ENCODE measurements at regions not wholly inside any gene's neighbourhood (a gene's known extent, or its start where the extent isn't known, plus 50 kb on each side); places are given as distances from the start of the nearest gene placed in this dataset.
A peak's percentile ranks its signal among the peaks of the same experiment; 100 is the strongest.
"Not testable (repeated sequence)": the region's sequence is repeated elsewhere in the genome, so short reads cannot be mapped to it uniquely, and the experiment has no call there.

DNA sequence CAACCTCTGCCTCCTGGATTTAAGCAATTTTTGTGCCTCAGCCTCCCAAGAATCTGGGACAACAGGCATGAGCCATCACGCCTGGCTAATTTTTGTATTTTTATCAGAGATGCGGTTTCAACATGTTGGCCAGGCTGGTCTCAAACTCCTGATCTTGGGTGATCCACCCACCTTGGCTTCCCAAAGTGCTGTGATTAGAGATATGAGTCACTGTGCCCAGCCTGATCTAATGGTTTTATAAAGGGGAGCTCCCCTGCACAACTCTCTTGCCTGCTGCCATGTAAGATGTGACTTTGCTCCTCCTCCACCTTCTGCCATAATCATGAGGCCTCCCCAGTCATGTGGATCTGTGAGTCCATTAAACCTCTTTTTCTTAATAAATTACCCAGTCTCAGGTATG lies 107.5 kb upstream of the ALDH3B2 start:
- DNase-seq (ENCODE audit: low read depth, low spot score); H3K27me3 ChIP-seq (ENCODE audit: insufficient read depth, insufficient read length); H3K4me1 ChIP-seq (ENCODE audit: insufficient read depth, insufficient read length); H3K9ac ChIP-seq (ENCODE audit: insufficient read length, low read depth); H3K9me3 ChIP-seq (ENCODE audit: insufficient read depth, low read length); H3K4me3 ChIP-seq (ENCODE audit: insufficient read length, low read depth); H3K36me3 ChIP-seq (ENCODE audit: insufficient read depth, insufficient read length, low read length): not testable (repeated sequence)

DNA sequence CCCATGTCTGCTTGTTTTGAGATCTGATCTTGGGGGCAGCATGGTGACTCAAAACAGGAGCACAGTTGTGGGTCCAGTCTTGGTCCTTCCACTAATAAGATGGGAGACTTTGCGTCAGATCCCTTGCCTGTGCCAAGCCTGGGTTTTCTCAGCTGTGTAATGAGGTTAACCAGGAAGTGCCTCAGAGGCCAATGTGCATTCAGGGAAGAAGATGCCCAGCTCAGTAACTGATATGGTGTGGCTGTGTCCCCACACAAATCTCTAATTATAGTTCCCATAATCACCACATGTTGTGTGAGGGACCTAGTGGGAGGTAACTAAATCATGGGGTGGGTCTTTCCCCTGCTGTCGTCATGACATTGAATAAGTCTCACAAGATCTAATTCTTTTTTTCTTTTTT lies 107.1 kb upstream of the ALDH3B2 start:
- H3K9me3 ChIP-seq (ENCODE audit: insufficient read depth, low read length); H3K4me1 ChIP-seq (ENCODE audit: insufficient read depth, insufficient read length); H3K4me3 ChIP-seq (ENCODE audit: insufficient read length, low read depth); H3K36me3 ChIP-seq (ENCODE audit: insufficient read depth, insufficient read length, low read length); DNase-seq (ENCODE audit: low read depth, low spot score); H3K27me3 ChIP-seq (ENCODE audit: insufficient read depth, insufficient read length); H3K9ac ChIP-seq (ENCODE audit: insufficient read length, low read depth): not testable (repeated sequence)

DNA sequence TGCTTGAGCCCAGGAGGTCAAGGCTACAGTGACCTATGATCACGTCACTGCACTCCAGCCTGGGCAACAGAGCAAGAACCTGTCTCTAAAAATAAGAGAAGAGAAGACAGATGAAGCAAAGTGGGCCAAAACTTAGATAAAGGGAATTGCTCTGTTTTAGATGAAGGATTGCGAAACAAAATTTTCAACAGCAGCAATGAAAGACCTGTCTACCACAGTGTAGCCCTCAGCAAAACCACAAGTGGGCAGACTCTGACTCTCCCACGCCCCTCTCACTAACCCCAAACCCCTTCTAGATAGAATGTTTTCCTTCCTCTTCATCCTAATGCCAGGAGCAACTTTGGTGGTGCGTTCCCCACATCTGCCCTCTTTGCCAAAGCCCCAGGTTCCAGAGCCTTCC lies 105.6 kb upstream of the ALDH3B2 start:
- no peak for DNase-seq (ENCODE audit: low read depth, low spot score)
- TF ChIP-seq YY1 (IDR thresholded peaks at IDR 0.05; ENCODE audit: insufficient read depth, insufficient read length) (no peak), ZNF274 (IDR thresholded peaks at IDR 0.05; ENCODE audit: low read depth, low read length) (no peak), SUZ12 (IDR thresholded peaks at IDR 0.05; ENCODE audit: extremely low read depth, insufficient read depth, insufficient read length) (no peak)
- H3K4me1 ChIP-seq (ENCODE audit: insufficient read depth, insufficient read length), result peaks cover 2% of the 10 kb centered on the region
- H3K4me3 ChIP-seq (ENCODE audit: insufficient read length, low read depth), result no peak overlapping the region
- no peak overlapping the region for H3K9ac ChIP-seq (ENCODE audit: insufficient read length, low read depth)
- no peaks in the 10 kb centered on the region for H3K36me3 ChIP-seq (ENCODE audit: insufficient read depth, insufficient read length, low read length)
- no peaks in the 10 kb centered on the region; the same call in 1 of the 2 replicates for H3K9me3 ChIP-seq (ENCODE audit: insufficient read depth, low read length)
- peaks cover 4% of the 10 kb centered on the region for H3K27me3 ChIP-seq (ENCODE audit: insufficient read depth, insufficient read length)

DNA sequence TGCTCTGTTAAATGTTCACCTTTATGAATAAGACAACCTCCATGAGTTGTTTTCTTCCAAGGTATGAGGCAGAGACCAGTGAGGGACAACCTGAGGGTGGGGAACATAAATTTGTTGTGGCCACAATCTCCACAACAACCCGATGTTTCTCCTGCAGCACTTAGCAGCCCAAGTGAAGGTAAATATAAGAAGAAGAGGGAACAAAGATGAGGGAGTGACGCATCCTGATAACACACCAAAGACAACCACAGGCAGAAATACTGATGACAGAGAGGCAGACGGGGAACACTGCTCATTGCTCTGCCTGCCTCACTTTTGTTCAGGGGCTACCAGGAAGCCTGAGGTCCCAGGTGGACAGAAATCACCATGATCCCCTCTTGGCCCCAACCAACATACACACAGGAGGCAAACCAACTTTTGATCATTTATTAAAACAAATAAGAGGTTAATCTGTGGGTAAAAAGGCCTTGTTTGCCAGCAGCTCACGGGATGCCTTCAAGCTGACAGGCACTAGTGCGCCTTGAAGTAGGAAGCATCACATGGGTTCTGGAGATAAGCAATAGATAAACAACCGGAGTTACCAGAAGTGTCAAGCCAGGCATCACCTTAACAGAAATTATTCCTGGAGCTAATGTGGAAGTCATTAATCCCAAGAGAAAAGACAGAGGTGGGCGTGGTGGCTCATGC lies 104.9 kb upstream of the ALDH3B2 start:
- not testable (repeated sequence) for H3K36me3 ChIP-seq (ENCODE audit: insufficient read depth, insufficient read length, low read length); H3K9me3 ChIP-seq (ENCODE audit: insufficient read depth, low read length); H3K9ac ChIP-seq (ENCODE audit: insufficient read length, low read depth); DNase-seq (ENCODE audit: low read depth, low spot score); H3K4me1 ChIP-seq (ENCODE audit: insufficient read depth, insufficient read length); H3K4me3 ChIP-seq (ENCODE audit: insufficient read length, low read depth); H3K27me3 ChIP-seq (ENCODE audit: insufficient read depth, insufficient read length)

DNA sequence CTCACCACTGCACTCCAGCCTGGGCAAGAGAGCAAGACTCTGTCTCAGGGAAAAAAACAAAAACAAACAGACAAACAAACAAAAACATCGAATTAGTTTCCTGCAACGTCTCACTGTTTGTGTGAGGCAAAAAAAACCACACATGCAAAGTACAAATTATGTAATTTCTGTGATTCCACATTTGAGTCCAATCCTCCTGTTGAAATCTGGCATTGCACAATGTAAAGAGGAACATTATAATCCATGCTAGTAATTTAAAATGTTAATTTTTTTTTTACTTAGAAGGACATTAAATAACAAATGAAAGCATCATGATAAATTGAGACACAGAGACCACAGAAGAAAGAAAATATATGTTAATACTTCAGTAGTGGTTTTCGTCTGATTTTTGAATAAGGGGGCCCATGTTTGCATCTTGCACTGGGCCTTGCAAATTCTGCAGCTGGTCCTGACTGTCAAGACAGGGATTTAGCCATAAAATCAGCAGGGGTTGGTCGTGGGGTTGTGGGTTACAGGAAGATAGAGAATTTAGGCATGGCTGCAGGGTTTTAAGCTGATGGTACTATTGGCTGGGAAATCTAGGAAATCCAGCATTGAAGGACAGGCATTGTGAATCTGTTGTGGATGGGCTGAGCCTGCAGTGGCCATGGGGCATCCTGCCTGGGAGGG lies 102.6 kb upstream of the ALDH3B2 start:
- Histone ChIP-seq H3K9ac (ENCODE audit: insufficient read length, low read depth) (no peak overlapping the region), H3K27me3 (ENCODE audit: insufficient read depth, insufficient read length) (peaks cover 6% of the 10 kb centered on the region), H3K9me3 (ENCODE audit: insufficient read depth, low read length) (no peaks in the 10 kb centered on the region), H3K4me1 (ENCODE audit: insufficient read depth, insufficient read length) (peaks cover 2% of the 10 kb centered on the region), H3K4me3 (ENCODE audit: insufficient read length, low read depth) (no peak overlapping the region), H3K36me3 (ENCODE audit: insufficient read depth, insufficient read length, low read length) (no peaks in the 10 kb centered on the region)
- no peak for DNase-seq (ENCODE audit: low read depth, low spot score)
- TF ChIP-seq YY1 (IDR thresholded peaks at IDR 0.05; ENCODE audit: insufficient read depth, insufficient read length) (no peak), ZNF274 (IDR thresholded peaks at IDR 0.05; ENCODE audit: low read depth, low read length) (no peak), SUZ12 (IDR thresholded peaks at IDR 0.05; ENCODE audit: extremely low read depth, insufficient read depth, insufficient read length) (no peak)

DNA sequence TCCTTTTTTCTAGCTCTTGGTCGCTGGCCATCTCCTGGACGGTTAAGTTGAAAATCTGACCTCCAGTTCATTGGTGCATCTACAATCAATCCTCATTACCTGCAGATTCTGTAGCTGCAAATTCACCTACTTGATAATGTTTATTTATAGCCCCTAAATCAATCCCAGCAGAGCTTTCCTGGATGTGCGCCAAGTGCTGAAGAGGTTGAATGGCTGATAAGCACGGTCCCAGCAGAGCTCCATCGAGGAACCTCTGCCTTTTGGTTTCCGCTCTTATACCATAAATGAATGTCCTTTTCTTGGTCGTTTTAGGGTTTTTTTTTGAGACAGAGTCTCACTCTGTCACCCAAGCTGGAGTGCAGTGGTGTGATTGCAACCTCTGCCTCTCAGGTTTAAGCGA lies 99.8 kb upstream of the ALDH3B2 start:
- H3K27me3 ChIP-seq (ENCODE audit: insufficient read depth, insufficient read length); H3K4me1 ChIP-seq (ENCODE audit: insufficient read depth, insufficient read length); H3K4me3 ChIP-seq (ENCODE audit: insufficient read length, low read depth); DNase-seq (ENCODE audit: low read depth, low spot score); H3K9ac ChIP-seq (ENCODE audit: insufficient read length, low read depth); H3K9me3 ChIP-seq (ENCODE audit: insufficient read depth, low read length); H3K36me3 ChIP-seq (ENCODE audit: insufficient read depth, insufficient read length, low read length): not testable (repeated sequence)

DNA sequence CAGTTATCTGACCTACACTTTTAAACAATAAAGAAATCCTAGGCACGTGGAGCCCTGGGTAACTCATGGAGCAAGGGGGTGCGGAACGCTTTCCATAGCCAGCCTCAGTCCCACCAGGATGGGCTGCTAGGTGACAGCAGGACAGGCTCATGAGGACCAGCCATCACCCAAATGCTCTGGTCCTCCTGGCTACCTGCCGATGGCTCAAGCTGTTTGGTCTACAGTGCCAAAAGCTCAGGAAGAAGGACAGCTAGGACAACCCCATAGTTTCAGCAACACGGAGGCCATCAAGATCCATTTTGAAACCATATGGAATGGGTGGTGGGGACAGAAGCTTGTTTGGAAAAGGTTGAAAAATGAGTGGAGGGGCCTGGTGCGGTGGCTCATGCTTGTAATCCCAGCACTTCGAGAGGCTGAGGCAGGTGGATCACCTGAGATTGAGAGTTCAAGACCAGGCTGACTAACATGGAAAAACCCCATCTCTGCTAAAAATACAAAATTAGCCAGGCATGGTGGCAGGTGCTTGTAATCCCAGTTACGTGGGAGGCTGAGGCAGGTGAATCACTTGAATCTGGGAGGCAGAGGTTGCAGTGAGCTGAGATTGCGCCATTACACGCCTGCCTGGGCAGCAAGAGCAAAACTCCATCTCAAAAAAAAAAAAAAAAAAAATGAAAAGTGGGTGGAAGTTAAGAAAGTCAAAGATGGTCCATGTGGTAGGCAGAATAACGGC lies 93.7 kb upstream of the ALDH3B2 start:
- H3K4me1 ChIP-seq (ENCODE audit: insufficient read depth, insufficient read length); H3K9me3 ChIP-seq (ENCODE audit: insufficient read depth, low read length); H3K4me3 ChIP-seq (ENCODE audit: insufficient read length, low read depth); H3K27me3 ChIP-seq (ENCODE audit: insufficient read depth, insufficient read length); H3K9ac ChIP-seq (ENCODE audit: insufficient read length, low read depth); H3K36me3 ChIP-seq (ENCODE audit: insufficient read depth, insufficient read length, low read length); DNase-seq (ENCODE audit: low read depth, low spot score): not testable (repeated sequence)

DNA sequence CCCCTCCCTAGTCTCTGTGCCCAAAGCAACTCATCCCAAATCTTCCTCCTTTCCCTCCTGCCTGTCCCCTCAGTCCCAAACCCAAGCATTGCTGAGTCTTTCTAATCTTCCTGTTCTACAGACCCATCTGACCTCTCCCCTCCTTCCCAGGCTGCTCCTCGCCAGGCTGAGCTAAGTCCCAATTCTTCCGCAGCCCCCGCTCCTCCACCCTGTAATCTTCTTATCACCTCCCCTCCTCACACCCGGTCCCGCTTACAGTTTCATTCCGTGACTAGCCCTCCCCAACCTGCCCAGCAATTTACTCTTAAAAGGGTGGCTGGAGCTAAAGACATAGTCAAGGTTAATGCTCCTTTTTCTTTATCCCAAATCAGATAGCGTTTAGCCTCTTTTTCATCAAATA lies 86.8 kb upstream of the ALDH3B2 start:
- not testable (repeated sequence) for H3K4me3 ChIP-seq (ENCODE audit: insufficient read length, low read depth); DNase-seq (ENCODE audit: low read depth, low spot score); H3K9me3 ChIP-seq (ENCODE audit: insufficient read depth, low read length)

DNA sequence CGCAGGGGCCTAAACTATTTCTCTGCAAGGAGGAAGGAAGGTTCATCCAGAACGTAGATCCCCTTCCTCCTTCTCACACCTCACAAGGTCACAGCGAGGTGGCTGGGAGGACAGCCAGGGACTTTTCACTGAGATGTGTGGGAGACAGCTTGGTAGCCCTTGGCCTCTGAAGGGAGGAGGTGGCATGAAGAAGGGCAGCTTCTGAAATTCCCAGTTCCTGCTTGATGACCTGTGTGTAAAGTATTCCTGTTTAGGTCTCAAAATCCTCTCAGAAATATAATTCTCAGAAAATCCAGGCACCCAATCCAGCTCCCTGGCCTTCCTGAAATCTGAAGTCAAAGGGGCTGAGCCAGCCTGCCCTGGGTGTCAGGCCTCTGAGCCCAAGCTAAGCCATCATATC lies 84.9 kb upstream of the ALDH3B2 start:
- not testable (repeated sequence) for H3K9me3 ChIP-seq (ENCODE audit: insufficient read depth, low read length); H3K27me3 ChIP-seq (ENCODE audit: insufficient read depth, insufficient read length); H3K4me1 ChIP-seq (ENCODE audit: insufficient read depth, insufficient read length); H3K36me3 ChIP-seq (ENCODE audit: insufficient read depth, insufficient read length, low read length); H3K4me3 ChIP-seq (ENCODE audit: insufficient read length, low read depth); DNase-seq (ENCODE audit: low read depth, low spot score)
- peak overlapping the region; percentile 77 for H3K9ac ChIP-seq (ENCODE audit: insufficient read length, low read depth)

More for the DNA sequence above, 86.8 kb upstream of the ALDH3B2 start:
- H3K4me1 ChIP-seq (ENCODE audit: insufficient read depth, insufficient read length); H3K9ac ChIP-seq (ENCODE audit: insufficient read length, low read depth); H3K36me3 ChIP-seq (ENCODE audit: insufficient read depth, insufficient read length, low read length); H3K27me3 ChIP-seq (ENCODE audit: insufficient read depth, insufficient read length): not testable (repeated sequence)

DNA sequence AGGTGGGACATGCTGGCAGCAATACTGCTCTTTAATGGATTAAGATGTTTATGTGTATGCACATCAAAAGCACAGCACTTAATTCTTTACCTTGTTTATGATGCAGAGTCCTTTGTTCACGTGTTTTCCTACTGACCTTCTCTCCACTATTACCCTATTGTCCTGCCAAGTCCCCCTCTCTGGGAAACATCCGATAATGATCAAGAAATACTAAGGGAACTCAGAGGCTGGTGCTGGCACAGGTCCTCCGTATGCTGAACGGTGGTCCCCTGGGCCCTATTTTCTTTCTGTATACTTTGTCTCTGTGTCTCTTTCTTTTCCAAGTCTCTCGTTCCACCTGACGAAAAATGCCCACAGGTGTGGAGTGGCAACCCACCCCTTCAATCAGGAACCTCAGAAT lies 84.0 kb upstream of the ALDH3B2 start:
- not testable (repeated sequence) for H3K4me3 ChIP-seq (ENCODE audit: insufficient read length, low read depth); H3K9me3 ChIP-seq (ENCODE audit: insufficient read depth, low read length); H3K27me3 ChIP-seq (ENCODE audit: insufficient read depth, insufficient read length); H3K36me3 ChIP-seq (ENCODE audit: insufficient read depth, insufficient read length, low read length); H3K4me1 ChIP-seq (ENCODE audit: insufficient read depth, insufficient read length)
- peak overlapping the region; percentile 77 for H3K9ac ChIP-seq (ENCODE audit: insufficient read length, low read depth)
- peak; percentile 50 for DNase-seq (ENCODE audit: low read depth, low spot score)

DNA sequence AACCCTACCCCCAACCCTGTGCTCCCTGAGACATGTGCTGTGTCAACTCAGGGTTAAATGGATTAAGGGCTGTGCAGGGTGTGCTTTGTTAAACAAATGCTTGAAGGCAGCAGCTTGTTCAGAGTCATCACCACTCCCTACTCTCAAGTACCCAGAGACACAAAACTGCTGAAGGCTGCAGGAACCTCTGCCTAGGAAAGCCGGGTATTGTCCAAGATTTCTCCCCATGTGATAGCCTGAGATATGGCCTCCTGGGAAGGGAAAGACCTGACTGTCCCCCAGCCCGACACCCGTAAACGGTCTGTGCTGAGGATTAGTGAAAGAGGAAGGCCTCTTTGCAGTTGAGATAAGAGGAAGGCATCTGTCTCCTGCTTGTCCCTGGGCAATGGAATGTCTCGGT lies 83.6 kb upstream of the ALDH3B2 start:
- H3K27me3 ChIP-seq (ENCODE audit: insufficient read depth, insufficient read length); H3K9me3 ChIP-seq (ENCODE audit: insufficient read depth, low read length); H3K4me3 ChIP-seq (ENCODE audit: insufficient read length, low read depth); H3K4me1 ChIP-seq (ENCODE audit: insufficient read depth, insufficient read length); H3K9ac ChIP-seq (ENCODE audit: insufficient read length, low read depth); H3K36me3 ChIP-seq (ENCODE audit: insufficient read depth, insufficient read length, low read length): not testable (repeated sequence)
- DNase-seq (ENCODE audit: low read depth, low spot score), result peak; percentile 75
